ENCODE measurements at regions not wholly inside any gene's neighbourhood (a gene's known extent, or its start where the extent isn't known, plus 50 kb on each side); places are given as distances from the start of the nearest gene placed in this dataset.
"Not testable (repeated sequence)": the region's sequence is repeated elsewhere in the genome, so short reads cannot be mapped to it uniquely, and the experiment has no call there.

- no peak for DNase-seq (ENCODE audit: low spot score)
These were observed 261.7 kb upstream of the MAP2 start for GRCh38 chr2:209162129-209162528.

GRCh38 chr2:209181984-209182383 lies 241.9 kb upstream of the MAP2 start:
- DNase-seq (ENCODE audit: low spot score): no peak

- DNase-seq (ENCODE audit: low spot score): not testable (repeated sequence)
These were observed 237.0 kb upstream of the MAP2 start for GRCh38 chr2:209186886-209187285.

GRCh38 chr2:209189893-209190292 lies 234.0 kb upstream of the MAP2 start:
- DNase-seq (ENCODE audit: low spot score): no peak

GRCh38 chr2:209191139-209191538 lies 232.7 kb upstream of the MAP2 start:
- DNase-seq (ENCODE audit: low spot score): no peak

GRCh38 chr2:209194717-209195116 lies 229.1 kb upstream of the MAP2 start:
- DNase-seq (ENCODE audit: low spot score): no peak

GRCh38 chr2:209208211-209208610 lies 215.6 kb upstream of the MAP2 start:
- DNase-seq (ENCODE audit: low spot score): no peak

GRCh38 chr2:209209943-209210342 lies 213.9 kb upstream of the MAP2 start:
- no peak for DNase-seq (ENCODE audit: low spot score)

GRCh38 chr2:209230560-209230959 lies 193.3 kb upstream of the MAP2 start:
- DNase-seq (ENCODE audit: low spot score): no peak

GRCh38 chr2:209236377-209236776 lies 187.5 kb upstream of the MAP2 start:
- no peak for DNase-seq (ENCODE audit: low spot score)

GRCh38 chr2:209238765-209239584 lies 184.9 kb upstream of the MAP2 start:
- DNase-seq (ENCODE audit: low spot score): no peak

GRCh38 chr2:209239585-209239938 lies 184.3 kb upstream of the MAP2 start:
- no peak for DNase-seq (ENCODE audit: low spot score)

GRCh38 chr2:209240204-209240603 lies 183.6 kb upstream of the MAP2 start:
- DNase-seq (ENCODE audit: low spot score): no peak

- no peak for DNase-seq (ENCODE audit: low spot score)
These were observed 170.3 kb upstream of the MAP2 start for GRCh38 chr2:209253544-209253943.

GRCh38 chr2:209259767-209260166 lies 164.1 kb upstream of the MAP2 start:
- no peak for DNase-seq (ENCODE audit: low spot score)

GRCh38 chr2:209260281-209260680 lies 163.6 kb upstream of the MAP2 start:
- no peak for DNase-seq (ENCODE audit: low spot score)

GRCh38 chr2:209261366-209262053 lies 162.3 kb upstream of the MAP2 start:
- DNase-seq (ENCODE audit: low spot score): not testable (repeated sequence)

- no peak for DNase-seq (ENCODE audit: low spot score)
These were observed 154.8 kb upstream of the MAP2 start for GRCh38 chr2:209269024-209269423.

GRCh38 chr2:209276000-209276399 lies 147.8 kb upstream of the MAP2 start:
- no peak for DNase-seq (ENCODE audit: low spot score)

- no peak for DNase-seq (ENCODE audit: low spot score)
These were observed 146.4 kb upstream of the MAP2 start for GRCh38 chr2:209277444-209277843.

- DNase-seq (ENCODE audit: low spot score): no peak
These were observed 125.2 kb upstream of the MAP2 start for GRCh38 chr2:209298601-209299000.

GRCh38 chr2:209299478-209299877 lies 124.4 kb upstream of the MAP2 start:
- DNase-seq (ENCODE audit: low spot score): not testable (repeated sequence)

GRCh38 chr2:209300766-209301165 lies 123.1 kb upstream of the MAP2 start:
- DNase-seq (ENCODE audit: low spot score): not testable (repeated sequence)

GRCh38 chr2:209305026-209305425 lies 118.8 kb upstream of the MAP2 start:
- no peak for DNase-seq (ENCODE audit: low spot score)

All from HuH-7.5 (cell line).